Mesendoderm (in vitro differentiated cells): ENCODE measurements at regions not wholly inside any gene's neighbourhood (a gene's known extent, or its start where the extent isn't known, plus 50 kb on each side); places are given as distances from the start of the nearest gene placed in this dataset.
"Not testable (repeated sequence)": the region's sequence is repeated elsewhere in the genome, so short reads cannot be mapped to it uniquely, and the experiment has no call there.

Experiments
- DNase-seq: peaks from one replicate; pipeline ENCODE4 v3.0.0; 2013
- H2AK5ac ChIP-seq: 2 replicates; pipeline ENCODE4 v1.6.1; 2013; ENCODE audit warnings: low read length, inconsistent platforms
- H2BK120ac ChIP-seq: 2 replicates; pipeline ENCODE4 v1.6.1; 2013; ENCODE audit warnings: low read depth, mild to moderate bottlenecking, low read length, moderate library complexity, mixed read lengths
- H2BK15ac ChIP-seq: replicated peaks from 2 replicates; pipeline ENCODE4 v1.6.1; 2013; ENCODE audit warnings: low read depth, mild to moderate bottlenecking, moderate library complexity
- H2BK5ac ChIP-seq: 2 replicates; pipeline ENCODE4 v1.6.1; 2013; ENCODE audit warnings: low read length, inconsistent platforms
- H3K18ac ChIP-seq: 2 replicates; pipeline ENCODE4 v1.6.1; 2013; ENCODE audit warnings: mild to moderate bottlenecking, low read length, mixed read lengths
- H3K23ac ChIP-seq: one replicate; pipeline ENCODE4 v1.6.1; 2013; ENCODE audit warnings: low read length
- H3K27ac ChIP-seq: 2 replicates; pipeline ENCODE4 v1.5.1; 2013; ENCODE audit warnings: low read depth, mild to moderate bottlenecking, inconsistent platforms, low read length, moderate library complexity
- H3K27me3 ChIP-seq: 2 replicates; pipeline ENCODE4 v1.6.1; 2013; ENCODE audit warnings: low read length, control low read depth, mild to moderate bottlenecking, inconsistent platforms; ENCODE audit not compliant: insufficient read depth, poor library complexity
- H3K36me3 ChIP-seq: 2 replicates; pipeline ENCODE4 v1.6.1; 2013; ENCODE audit warnings: low read length, inconsistent platforms; ENCODE audit not compliant: control insufficient read depth, insufficient read depth
- H3K4ac ChIP-seq: one replicate; pipeline ENCODE4 v1.6.1; 2013; ENCODE audit warnings: low read depth, mild to moderate bottlenecking, low read length, moderate library complexity
- H3K4me1 ChIP-seq: 2 replicates; pipeline ENCODE4 v1.6.1; 2013; ENCODE audit warnings: low read depth, low read length, inconsistent platforms; ENCODE audit not compliant: control insufficient read depth
- H3K4me2 ChIP-seq: 2 replicates; pipeline ENCODE4 v1.6.1; 2013; ENCODE audit warnings: low read length
- H3K4me3 ChIP-seq: 2 replicates; pipeline ENCODE4 v1.5.1; 2013; ENCODE audit warnings: mild to moderate bottlenecking, low read length
- H3K56ac ChIP-seq: one replicate; pipeline ENCODE4 v1.6.1; 2013; ENCODE audit warnings: low read length
- H3K79me1 ChIP-seq: 2 replicates; pipeline ENCODE4 v1.6.1; 2013; ENCODE audit warnings: low read length, inconsistent platforms
- H3K79me2 ChIP-seq: 2 replicates; pipeline ENCODE4 v1.6.1; 2013; ENCODE audit warnings: mild to moderate bottlenecking, low read length; ENCODE audit not compliant: control insufficient read depth, insufficient read depth
- H3K9ac ChIP-seq: 2 replicates; pipeline ENCODE4 v1.6.1; 2013; ENCODE audit warnings: low read length, inconsistent platforms
- H4K5ac ChIP-seq: one replicate; pipeline ENCODE4 v1.6.1; 2013; ENCODE audit warnings: low read length
- H4K8ac ChIP-seq: one replicate; pipeline ENCODE4 v1.6.1; 2013; ENCODE audit warnings: low read depth, mild to moderate bottlenecking, control low read depth, low read length, moderate library complexity
- WGBS: extraction: QIAGEN DNeasy Blood & Tissue Kit; methylation state at CpG from one replicate; pipeline ENCODE4 v1.1.7; 2013; ENCODE audit warnings: low lambda C conversion rate, missing lambda C conversion rate; ENCODE audit not compliant: insufficient coverage; ENCODE audit errors: extremely low coverage; 5-methylcytosine and 5-hydroxymethylcytosine counted together

- Histone ChIP-seq H2BK5ac (no peak overlapping the region), H3K27me3 (no peaks in the 10 kb centered on the region), H3K18ac (no peak overlapping the region), H2BK15ac (no peak overlapping the region), H4K5ac (no peak overlapping the region), H3K4ac (no peak overlapping the region), H2BK120ac (no peak overlapping the region), H3K79me1 (no peaks in the 10 kb centered on the region), H3K36me3 (no peaks in the 10 kb centered on the region), H3K9ac (no peak overlapping the region), H3K4me3 (no peak overlapping the region), H3K56ac (no peak overlapping the region), H3K4me2 (no peak overlapping the region), H3K4me1 (no peaks in the 10 kb centered on the region), H3K79me2 (no peaks in the 10 kb centered on the region), H3K27ac (no peak overlapping the region), H2AK5ac (no peak overlapping the region), H3K23ac (no peak overlapping the region), H4K8ac (no peak overlapping the region)
- no peak for DNase-seq
Measured at GRCh38 chr3:182420741-182421140, 372.6 kb upstream of the ATP11B start.

GRCh38 chr3:182424006-182424405 is 369.3 kb upstream of the ATP11B start:
- H2BK120ac ChIP-seq: no peak overlapping the region

GRCh38 chr3:182425926-182426718 is 367.2 kb upstream of the ATP11B start:
- not testable (repeated sequence) for H3K4me2 ChIP-seq, H3K4me3 ChIP-seq
- no CpG with 5 or more reads among the region's 32 CpGs for WGBS

More at GRCh38 chr3:182424006-182424405, 369.3 kb upstream of the ATP11B start:
- H3K4me1 ChIP-seq: no peaks in the 10 kb centered on the region
- H3K56ac ChIP-seq: no peak overlapping the region
- no peak overlapping the region for H3K4me2 ChIP-seq
- H3K27me3 ChIP-seq: no peaks in the 10 kb centered on the region
- no peak overlapping the region for H4K5ac ChIP-seq
- no peak for DNase-seq
- no CpG with 5 or more reads among the region's 3 CpGs for WGBS
- no peaks in the 10 kb centered on the region for H3K79me2 ChIP-seq
- H4K8ac ChIP-seq: no peak overlapping the region
- no peak overlapping the region for H3K27ac ChIP-seq
- no peaks in the 10 kb centered on the region for H3K79me1 ChIP-seq
- H2AK5ac ChIP-seq: no peak overlapping the region
- H3K9ac ChIP-seq: no peak overlapping the region
- H3K18ac ChIP-seq: no peak overlapping the region
- no peaks in the 10 kb centered on the region for H3K36me3 ChIP-seq
- no peak overlapping the region for H3K23ac ChIP-seq
- no peak overlapping the region for H2BK15ac ChIP-seq
- no peak overlapping the region for H3K4me3 ChIP-seq
- no peak overlapping the region for H3K4ac ChIP-seq
- H2BK5ac ChIP-seq: no peak overlapping the region

GRCh38 chr3:182431972-182432371 is 361.3 kb upstream of the ATP11B start:
- H3K4me1 ChIP-seq, H3K4ac ChIP-seq, H3K23ac ChIP-seq, H3K27me3 ChIP-seq, H3K9ac ChIP-seq, H2BK120ac ChIP-seq, H3K4me3 ChIP-seq, H2BK15ac ChIP-seq, H2BK5ac ChIP-seq, H3K36me3 ChIP-seq, H3K18ac ChIP-seq, H4K8ac ChIP-seq, H4K5ac ChIP-seq, H3K56ac ChIP-seq, H3K79me2 ChIP-seq, H2AK5ac ChIP-seq, H3K27ac ChIP-seq, H3K4me2 ChIP-seq, DNase-seq, H3K79me1 ChIP-seq: not testable (repeated sequence)
- WGBS: no CpG with 5 or more reads among the region's 6 CpGs

More at GRCh38 chr3:182425926-182426718, 367.2 kb upstream of the ATP11B start:
- not testable (repeated sequence) for H2BK5ac ChIP-seq, H3K79me2 ChIP-seq, H3K9ac ChIP-seq, H3K27me3 ChIP-seq, H3K79me1 ChIP-seq, H3K18ac ChIP-seq, H3K36me3 ChIP-seq, H3K4ac ChIP-seq, H2AK5ac ChIP-seq, H3K23ac ChIP-seq, H4K8ac ChIP-seq, H4K5ac ChIP-seq, H2BK120ac ChIP-seq, H2BK15ac ChIP-seq, DNase-seq, H3K27ac ChIP-seq, H3K4me1 ChIP-seq
- H3K56ac ChIP-seq: peak overlapping the region; percentile 25

GRCh38 chr3:182435860-182436259 is 357.4 kb upstream of the ATP11B start:
- Histone ChIP-seq H3K4ac (no peak overlapping the region), H3K18ac (no peak overlapping the region), H2BK120ac (no peak overlapping the region), H3K79me1 (no peaks in the 10 kb centered on the region), H3K27ac (no peak overlapping the region), H2BK15ac (no peak overlapping the region), H3K4me3 (no peak overlapping the region), H4K8ac (no peak overlapping the region), H3K27me3 (no peaks in the 10 kb centered on the region), H2AK5ac (no peak overlapping the region), H3K56ac (no peak overlapping the region), H4K5ac (no peak overlapping the region), H3K36me3 (no peaks in the 10 kb centered on the region), H2BK5ac (no peak overlapping the region), H3K4me1 (no peaks in the 10 kb centered on the region), H3K79me2 (no peaks in the 10 kb centered on the region), H3K23ac (no peak overlapping the region), H3K4me2 (no peak overlapping the region), H3K9ac (no peak overlapping the region)
- WGBS: no CpG with 5 or more reads among the region's 1 CpG
- DNase-seq: peak; percentile 10

GRCh38 chr3:182436547-182436946 is 356.8 kb upstream of the ATP11B start:
- H3K4me1 ChIP-seq: no peaks in the 10 kb centered on the region
- no peaks in the 10 kb centered on the region for H3K27me3 ChIP-seq
- no peak overlapping the region for H4K8ac ChIP-seq
- no peak overlapping the region for H3K27ac ChIP-seq
- no peak overlapping the region for H3K4me3 ChIP-seq
- H3K56ac ChIP-seq: no peak overlapping the region
- H2AK5ac ChIP-seq: no peak overlapping the region
- no peak overlapping the region for H3K18ac ChIP-seq
- no peak overlapping the region for H4K5ac ChIP-seq
- no peak overlapping the region for H3K4me2 ChIP-seq
- no peaks in the 10 kb centered on the region for H3K79me2 ChIP-seq
- H2BK5ac ChIP-seq: no peak overlapping the region
- H3K9ac ChIP-seq: no peak overlapping the region
- H3K4ac ChIP-seq: no peak overlapping the region
- no peak overlapping the region for H2BK15ac ChIP-seq
- no peak for DNase-seq
- no peaks in the 10 kb centered on the region for H3K79me1 ChIP-seq
- H3K36me3 ChIP-seq: no peaks in the 10 kb centered on the region
- no CpG with 5 or more reads among the region's 6 CpGs for WGBS
- H3K23ac ChIP-seq: no peak overlapping the region
- H2BK120ac ChIP-seq: no peak overlapping the region
